ENCODE measurements at regions not wholly inside any gene's neighbourhood (a gene's known extent, or its start where the extent isn't known, plus 50 kb on each side); places are given as distances from the start of the nearest gene placed in this dataset.
"Not testable (repeated sequence)": the region's sequence is repeated elsewhere in the genome, so short reads cannot be mapped to it uniquely, and the experiment has no call there.

DNA sequence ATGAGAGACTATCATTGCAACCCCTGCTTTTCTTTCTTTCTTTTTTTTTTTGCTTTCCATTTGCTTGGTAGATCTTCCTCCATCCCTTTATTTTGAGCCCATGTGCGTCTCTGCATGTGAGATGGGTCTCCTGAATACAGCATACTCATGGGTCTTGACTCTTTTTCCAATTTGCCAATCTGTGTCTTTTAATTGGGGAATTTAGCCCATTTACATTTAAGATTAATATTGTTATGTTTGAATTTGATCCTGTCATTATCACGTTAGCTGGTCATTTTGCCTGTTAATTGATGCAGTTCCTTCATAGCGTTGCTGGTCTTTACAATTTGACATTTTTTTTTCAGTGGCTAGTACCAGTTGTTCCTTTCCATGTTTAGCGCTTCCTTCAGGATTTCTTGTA, 211.5 kb upstream of the SLC38A2 start:
- DNase-seq, H3K4me3 Mint-ChIP-seq, H3K27me3 Mint-ChIP-seq, H3K27ac Mint-ChIP-seq, CTCF ChIA-PET: not testable (repeated sequence)
- peaks cover 66% of the 10 kb centered on the region for H3K9me3 Mint-ChIP-seq
- peaks cover 51% of the 10 kb centered on the region for H3K4me1 Mint-ChIP-seq
- H3K36me3 Mint-ChIP-seq = peaks cover 61% of the 10 kb centered on the region

DNA sequence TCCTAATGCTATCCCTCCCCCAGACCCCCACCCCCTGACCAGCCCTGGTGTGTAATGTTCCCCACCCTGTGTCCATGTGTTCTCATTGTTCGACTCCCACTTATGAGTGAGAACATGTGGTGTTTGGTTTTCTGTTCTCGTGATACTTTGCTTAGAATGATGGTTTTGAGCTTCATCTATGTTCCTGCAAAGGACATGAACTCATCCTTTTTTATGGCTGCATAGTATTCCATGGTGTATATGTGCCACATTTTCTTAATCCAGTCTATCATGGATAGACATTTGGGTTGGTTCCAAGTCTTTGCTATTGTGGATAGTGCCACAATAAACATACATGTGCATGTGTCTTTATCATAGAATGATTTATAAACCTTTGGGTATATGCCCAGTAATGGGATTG, 209.4 kb upstream of the SLC38A2 start:
- H3K4me3 Mint-ChIP-seq, H3K27me3 Mint-ChIP-seq, H3K27ac Mint-ChIP-seq, DNase-seq, CTCF ChIA-PET: not testable (repeated sequence)
- Mint-ChIP-seq H3K4me1 (peaks cover 44% of the 10 kb centered on the region), H3K9me3 (peaks cover 48% of the 10 kb centered on the region), H3K36me3 (peaks cover 49% of the 10 kb centered on the region)

DNA sequence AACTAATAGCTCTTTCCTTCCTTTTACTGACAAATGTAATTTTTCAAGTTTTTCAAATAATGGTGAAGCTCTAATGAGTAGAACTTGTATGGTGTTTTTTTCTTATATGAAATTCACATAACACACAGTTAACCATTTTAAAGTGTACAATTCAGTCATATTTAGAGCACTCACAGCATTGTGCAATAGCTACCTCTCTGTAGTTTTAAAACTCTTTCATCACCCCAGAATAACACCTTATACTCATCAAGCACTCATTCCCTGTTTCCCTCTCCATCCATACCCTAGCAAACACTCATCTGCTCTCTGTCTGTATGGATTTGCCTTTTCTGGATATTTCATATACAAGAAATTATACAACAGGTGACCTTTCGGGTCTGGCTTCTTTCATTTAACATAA, 207.9 kb upstream of the SLC38A2 start:
- H3K36me3 Mint-ChIP-seq = peaks cover 44% of the 10 kb centered on the region
- H3K27me3 Mint-ChIP-seq = no peaks in the 10 kb centered on the region
- H3K9me3 Mint-ChIP-seq = peaks cover 40% of the 10 kb centered on the region
- H3K4me1 Mint-ChIP-seq = peaks cover 29% of the 10 kb centered on the region
- H3K4me3 Mint-ChIP-seq = no peak overlapping the region
- DNase-seq = no peak
- CTCF ChIA-PET = no interaction called here
- H3K27ac Mint-ChIP-seq = no peak overlapping the region

DNA sequence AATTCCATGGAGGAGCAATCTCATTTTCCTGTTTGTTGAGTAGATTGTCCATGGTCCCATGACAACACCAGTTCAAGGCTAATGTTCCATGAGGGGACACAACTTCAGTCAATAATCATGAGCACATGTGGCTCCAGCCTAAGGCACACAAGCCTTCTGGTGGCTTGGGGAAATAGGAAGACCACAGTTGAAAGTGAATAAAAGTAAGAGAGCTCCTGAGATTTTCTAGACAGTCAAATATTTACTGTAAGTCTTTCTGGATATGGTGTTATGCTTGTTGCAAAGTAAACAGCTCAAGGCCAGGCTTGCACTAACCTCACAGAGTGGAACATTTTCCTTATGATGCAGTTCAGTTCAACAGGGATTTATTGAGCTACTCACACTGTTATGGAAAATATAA, 206.9 kb upstream of the SLC38A2 start:
- no peak overlapping the region for H3K27ac Mint-ChIP-seq
- H3K4me1 Mint-ChIP-seq = peaks cover 19% of the 10 kb centered on the region
- peaks cover 31% of the 10 kb centered on the region for H3K9me3 Mint-ChIP-seq
- CTCF ChIA-PET = no interaction called here
- H3K4me3 Mint-ChIP-seq = no peak overlapping the region
- H3K27me3 Mint-ChIP-seq = no peaks in the 10 kb centered on the region
- no peak for DNase-seq
- peaks cover 36% of the 10 kb centered on the region for H3K36me3 Mint-ChIP-seq

DNA sequence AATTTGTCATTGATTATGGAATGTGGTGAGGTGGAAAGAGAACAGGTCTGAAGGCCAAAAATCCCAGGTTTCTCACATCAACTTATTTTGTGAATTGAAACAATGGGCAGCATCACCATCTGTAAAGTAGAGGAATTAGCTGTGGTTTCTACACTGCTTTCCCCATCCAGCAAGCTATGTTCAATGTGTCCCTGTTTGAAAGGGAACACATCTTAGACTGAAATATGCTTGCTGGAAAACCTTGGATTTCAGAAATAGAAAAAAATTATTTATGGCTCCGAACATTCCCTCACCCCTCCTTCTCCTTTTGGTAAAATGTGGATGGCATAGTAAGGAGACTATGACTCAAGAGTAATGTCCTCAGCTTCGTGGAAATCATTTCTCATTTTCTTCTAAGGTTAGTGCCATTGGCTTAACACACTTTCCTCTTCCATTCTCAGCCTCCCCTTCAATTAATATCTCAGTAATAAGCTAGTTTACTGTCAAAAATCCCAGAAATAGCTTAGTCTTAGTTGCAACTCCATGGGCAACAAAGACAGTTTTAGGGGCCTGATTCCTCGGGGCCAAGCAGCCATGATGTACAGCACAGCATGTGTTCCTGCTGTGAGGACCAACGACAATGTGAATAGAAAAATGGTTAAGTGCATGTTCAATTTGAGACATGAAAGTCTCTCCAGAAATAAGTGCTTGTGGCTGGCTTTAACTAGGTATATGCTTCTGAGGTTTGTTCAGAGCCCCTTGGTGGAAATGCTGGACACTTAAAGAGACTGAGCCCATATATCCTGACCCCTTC, 205.8 kb upstream of the SLC38A2 start:
- Mint-ChIP-seq H3K27me3 (no peaks in the 10 kb centered on the region), H3K36me3 (peaks cover 25% of the 10 kb centered on the region), H3K4me1 (peaks cover 15% of the 10 kb centered on the region), H3K4me3 (no peak overlapping the region), H3K9me3 (peaks cover 22% of the 10 kb centered on the region), H3K27ac (no peak overlapping the region)
- CTCF ChIA-PET = no interaction called here
- no peak for DNase-seq

DNA sequence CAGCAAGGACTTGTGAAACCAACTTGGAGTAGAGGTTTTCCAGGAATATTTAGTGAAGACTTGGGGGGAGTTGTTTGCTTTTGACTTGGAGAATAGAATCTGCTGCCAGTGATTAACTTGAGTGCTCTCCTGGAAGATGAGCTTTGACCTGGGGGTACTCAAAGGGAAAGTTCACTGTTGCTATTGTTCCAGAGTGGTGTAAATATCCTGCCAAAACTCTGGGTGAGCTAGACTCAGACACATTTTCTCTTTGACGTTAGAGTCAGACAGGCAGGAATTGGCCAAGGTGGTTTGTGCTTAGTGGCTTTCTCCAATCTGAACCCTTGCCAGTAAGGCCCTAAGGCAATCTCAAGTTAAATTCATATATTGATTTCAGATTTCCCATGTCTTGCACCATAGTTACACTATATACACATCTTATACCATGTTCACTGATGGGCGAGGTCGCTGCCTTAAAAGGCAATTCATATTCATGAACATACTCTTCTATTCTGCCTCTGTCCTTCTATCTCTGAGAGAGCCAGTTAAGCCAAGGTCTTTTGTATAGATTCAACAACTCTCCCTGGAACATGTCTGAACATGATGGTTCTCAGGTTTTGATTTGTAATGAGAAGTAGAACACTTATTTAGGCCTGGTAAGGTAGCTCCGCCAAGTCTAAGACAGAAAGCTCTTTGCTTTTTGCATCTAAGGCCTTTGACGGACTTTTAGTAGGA, 204.6 kb upstream of the SLC38A2 start:
- Mint-ChIP-seq H3K27ac (no peak overlapping the region), H3K4me3 (no peak overlapping the region), H3K27me3 (no peaks in the 10 kb centered on the region)

DNA sequence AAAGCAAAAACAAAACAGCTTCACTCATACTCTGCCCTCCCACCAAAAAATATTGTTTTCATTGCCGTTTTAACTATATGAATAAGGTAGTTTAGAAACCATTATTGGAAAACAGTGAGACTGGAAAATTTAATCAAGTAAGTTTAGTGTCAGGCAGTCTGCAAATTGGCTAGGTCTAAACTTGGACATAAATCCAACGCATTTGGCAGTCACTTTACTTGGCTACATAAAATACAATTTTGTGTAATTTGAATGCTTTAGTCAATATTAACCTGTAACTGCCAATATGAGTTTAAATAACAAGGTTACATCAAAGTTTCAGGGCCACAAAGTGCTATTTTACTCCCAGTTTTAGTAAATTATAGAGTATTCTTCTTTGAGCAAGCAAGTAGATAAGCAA, 202.3 kb upstream of the SLC38A2 start:
- H3K27ac Mint-ChIP-seq = no peak overlapping the region
- CTCF ChIA-PET = interaction anchor here (0.6 kb wide), 1 partner anchor 53 kb away, joined by 3 read pairs; no protein-coding TSS in a partner anchor
- no peak overlapping the region for H3K4me3 Mint-ChIP-seq
- H3K9me3 Mint-ChIP-seq = peaks cover 4% of the 10 kb centered on the region
- peaks cover 4% of the 10 kb centered on the region for H3K36me3 Mint-ChIP-seq
- no peak for DNase-seq
- H3K27me3 Mint-ChIP-seq = no peaks in the 10 kb centered on the region
- peaks cover 3% of the 10 kb centered on the region for H3K4me1 Mint-ChIP-seq

More for the DNA sequence above, 204.6 kb upstream of the SLC38A2 start:
- DNase-seq = no peak
- CTCF ChIA-PET = no interaction called here
- Mint-ChIP-seq H3K36me3 (peaks cover 13% of the 10 kb centered on the region), H3K9me3 (peaks cover 10% of the 10 kb centered on the region), H3K4me1 (peaks cover 3% of the 10 kb centered on the region)

DNA sequence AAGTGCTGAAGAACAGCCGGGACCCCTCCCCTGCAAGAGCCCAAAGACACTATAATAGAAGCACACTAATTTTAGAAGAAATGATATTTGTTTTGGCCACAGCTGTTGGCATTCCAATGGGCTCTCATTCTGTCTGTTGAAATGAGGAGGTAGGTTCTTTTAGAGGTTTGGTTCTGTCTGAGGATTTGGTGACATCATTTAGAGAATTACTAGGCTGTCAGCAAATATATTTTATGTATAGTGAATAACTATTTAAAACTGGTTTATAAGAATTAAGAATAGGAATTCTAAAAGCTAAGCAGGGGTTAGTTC, 200.7 kb upstream of the SLC38A2 start:
- CTCF ChIA-PET = no interaction called here
- H3K27ac Mint-ChIP-seq = no peak overlapping the region
- peaks cover 3% of the 10 kb centered on the region for H3K4me1 Mint-ChIP-seq
- peaks cover 12% of the 10 kb centered on the region for H3K9me3 Mint-ChIP-seq
- H3K36me3 Mint-ChIP-seq = peaks cover 4% of the 10 kb centered on the region
- no peak for DNase-seq
- H3K27me3 Mint-ChIP-seq = no peaks in the 10 kb centered on the region
- no peak overlapping the region for H3K4me3 Mint-ChIP-seq

DNA sequence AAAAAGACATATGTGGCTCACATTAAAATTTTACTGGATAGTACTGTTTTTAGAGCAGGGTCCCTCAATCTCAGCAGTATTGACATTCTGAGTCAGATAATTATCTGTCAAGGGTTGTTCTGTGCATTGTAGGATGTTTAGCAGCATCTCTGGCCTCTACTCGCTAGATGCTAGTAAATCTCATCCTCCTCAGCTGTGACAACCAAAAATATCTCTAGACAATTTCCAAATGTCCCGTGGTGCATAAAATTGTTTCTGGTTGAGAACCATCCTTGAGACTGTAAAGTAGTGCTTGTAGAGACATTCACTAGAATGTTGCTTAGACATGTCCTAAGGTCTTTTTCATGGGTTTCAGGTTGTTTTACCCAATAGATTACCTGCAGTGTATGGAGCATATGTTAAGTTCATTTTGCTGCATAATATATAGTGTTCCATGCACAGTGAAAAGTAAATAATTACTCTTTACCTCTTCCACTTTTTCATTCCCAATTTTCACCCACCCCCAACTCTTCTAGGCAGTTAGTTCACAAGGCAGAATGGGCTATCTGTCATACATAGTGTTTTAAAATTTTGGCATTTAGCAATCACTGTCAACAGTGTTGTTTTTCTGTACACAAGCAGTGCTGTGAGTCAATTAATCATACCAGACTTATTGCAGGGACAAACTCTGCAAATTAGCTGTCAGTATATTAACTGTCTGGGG, 200.2 kb upstream of the SLC38A2 start:
- H3K4me3 Mint-ChIP-seq = no peak overlapping the region
- H3K27ac Mint-ChIP-seq = no peak overlapping the region
- no peak for DNase-seq
- H3K4me1 Mint-ChIP-seq = peaks cover 3% of the 10 kb centered on the region
- CTCF ChIA-PET = no interaction called here
- peaks cover 4% of the 10 kb centered on the region for H3K36me3 Mint-ChIP-seq
- H3K27me3 Mint-ChIP-seq = no peaks in the 10 kb centered on the region
- peaks cover 16% of the 10 kb centered on the region for H3K9me3 Mint-ChIP-seq

DNA sequence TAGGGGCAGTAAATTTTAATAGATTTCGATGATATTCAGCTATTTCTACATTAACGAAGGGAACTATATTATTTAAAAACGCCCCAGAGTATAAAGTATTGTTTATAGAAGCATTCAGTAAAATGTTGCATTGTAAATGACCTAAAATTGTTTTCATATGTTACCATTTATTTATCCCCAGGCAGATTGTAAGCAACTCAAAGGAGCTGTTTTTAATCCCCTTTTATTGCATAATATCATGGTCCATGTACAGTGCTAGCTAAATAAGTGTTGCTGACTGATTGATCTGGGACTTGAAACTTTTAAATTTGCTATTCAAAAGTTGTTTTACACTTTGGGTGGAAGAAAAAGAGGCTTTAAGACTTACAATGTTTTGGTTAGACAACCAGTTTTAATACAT, 199.0 kb upstream of the SLC38A2 start:
- CTCF ChIA-PET = no interaction called here
- H3K27ac Mint-ChIP-seq = no peak overlapping the region
- H3K36me3 Mint-ChIP-seq = peaks cover 12% of the 10 kb centered on the region
- peaks cover 3% of the 10 kb centered on the region for H3K4me1 Mint-ChIP-seq
- no peak overlapping the region for H3K4me3 Mint-ChIP-seq
- H3K9me3 Mint-ChIP-seq = peaks cover 27% of the 10 kb centered on the region
- H3K27me3 Mint-ChIP-seq = no peaks in the 10 kb centered on the region
- DNase-seq = no peak

DNA sequence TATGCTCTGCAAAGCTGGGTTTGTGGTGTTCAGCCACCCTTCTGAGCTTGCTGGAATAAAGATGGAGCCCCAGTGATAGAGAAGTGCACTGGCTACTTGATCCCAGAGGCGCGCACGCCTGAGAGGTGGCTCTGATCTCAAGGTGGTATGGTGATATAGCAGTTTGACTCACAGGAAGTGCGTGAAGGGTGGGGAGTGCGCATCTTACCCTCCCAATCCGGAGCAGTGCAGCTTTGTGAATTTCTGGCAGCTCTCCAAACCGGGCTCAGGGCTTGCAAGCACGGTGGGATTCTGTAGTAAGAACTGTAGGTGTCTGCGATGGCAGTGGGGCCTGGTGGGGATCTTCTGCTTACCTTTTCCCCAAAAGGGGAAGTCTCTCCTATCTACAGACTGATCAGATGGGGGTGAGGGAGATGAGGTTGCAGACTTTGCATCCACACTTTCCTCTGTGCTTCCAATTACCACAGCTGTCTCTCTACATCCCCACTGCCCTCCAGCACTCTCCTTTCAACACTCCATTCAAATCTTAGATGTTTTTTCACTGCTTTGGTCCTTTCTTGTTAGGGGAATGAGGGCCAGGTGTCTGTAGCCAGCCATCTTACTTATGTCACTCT, 197.4 kb upstream of the SLC38A2 start:
- H3K27ac Mint-ChIP-seq = no peak overlapping the region
- CTCF ChIA-PET = no interaction called here
- peaks cover 14% of the 10 kb centered on the region for H3K36me3 Mint-ChIP-seq
- peaks cover 39% of the 10 kb centered on the region for H3K9me3 Mint-ChIP-seq
- H3K4me1 Mint-ChIP-seq = peaks cover 3% of the 10 kb centered on the region
- no peak for DNase-seq
- H3K4me3 Mint-ChIP-seq = no peak overlapping the region
- no peaks in the 10 kb centered on the region for H3K27me3 Mint-ChIP-seq

DNA sequence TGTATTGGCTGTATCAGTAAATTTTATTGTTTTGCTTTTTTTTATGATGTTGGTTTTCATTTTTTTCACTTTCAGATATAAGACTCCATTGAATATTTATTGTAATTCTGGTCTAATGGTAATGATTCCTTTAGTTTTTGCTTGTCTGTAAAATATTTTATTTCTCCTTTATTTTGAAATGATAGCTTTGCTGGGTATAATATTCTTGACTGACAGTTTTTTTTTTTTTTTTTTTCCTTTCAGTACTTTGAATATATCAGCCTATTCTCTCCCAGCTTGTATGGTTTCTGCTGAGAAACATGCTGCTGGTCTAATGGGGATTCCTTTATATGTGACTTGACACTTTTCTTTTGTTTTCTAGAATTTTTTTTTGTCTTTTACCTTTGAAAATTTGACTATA, 195.1 kb upstream of the SLC38A2 start:
- CTCF ChIA-PET = interaction anchor here (0.6 kb wide), 1 partner anchor 75 kb away, joined by 3 read pairs; no protein-coding TSS in a partner anchor
- Mint-ChIP-seq H3K36me3 (peaks cover 19% of the 10 kb centered on the region), H3K27ac (no peak overlapping the region), H3K4me1 (peaks cover 5% of the 10 kb centered on the region), H3K4me3 (no peak overlapping the region), H3K27me3 (no peaks in the 10 kb centered on the region), H3K9me3 (peaks cover 49% of the 10 kb centered on the region)
- no peak for DNase-seq

DNA sequence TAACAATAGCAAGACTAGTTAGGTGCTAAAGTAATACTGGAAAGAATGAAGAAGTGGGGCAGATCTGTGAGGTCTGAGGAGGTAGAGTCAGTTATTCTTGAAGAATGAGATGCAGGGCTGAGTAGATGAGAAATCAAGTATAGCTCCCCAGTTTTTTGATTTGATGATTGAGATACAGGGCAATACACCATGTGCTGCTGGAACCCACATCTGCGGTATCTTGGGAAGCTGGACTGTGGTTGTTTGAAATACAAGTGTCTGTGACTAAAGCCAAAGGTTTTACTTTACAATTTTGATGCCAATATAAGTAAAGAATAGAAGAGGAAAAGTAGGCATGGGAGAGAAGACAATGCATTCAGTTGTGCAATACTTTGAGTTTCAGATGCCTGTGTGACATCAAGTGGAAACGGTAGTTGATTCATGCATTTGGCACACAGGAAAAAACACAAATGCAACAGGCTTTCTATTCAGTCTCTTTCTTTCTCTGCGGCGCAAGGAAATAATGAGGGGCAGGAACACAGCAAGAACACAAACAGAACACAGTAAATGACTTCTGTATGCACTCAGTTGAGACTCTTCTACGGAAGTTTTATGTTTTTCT, 190.2 kb upstream of the SLC38A2 start:
- peaks cover 9% of the 10 kb centered on the region for H3K4me1 Mint-ChIP-seq
- peaks cover 32% of the 10 kb centered on the region for H3K9me3 Mint-ChIP-seq
- H3K27me3 Mint-ChIP-seq = no peaks in the 10 kb centered on the region
- no peak overlapping the region for H3K4me3 Mint-ChIP-seq
- no peak overlapping the region for H3K27ac Mint-ChIP-seq
- DNase-seq = no peak
- peaks cover 18% of the 10 kb centered on the region for H3K36me3 Mint-ChIP-seq
- CTCF ChIA-PET = interaction anchor here (0.6 to 0.7 kb wide), 2 partner anchors 13 to 24 kb away, joined by 3 read pairs; no protein-coding TSS in a partner anchor

Measured in activated naive CD4-positive, alpha-beta T cell treated with anti-CD3 and anti-CD28 coated beads, Interleukin-2, amount 10 ng/mL, durations not matched to agents 7 days and 5 days (primary cell).